Stimulated activated CD8-positive, alpha-beta memory T cell treated with anti-CD3 and anti-CD28 coated beads, Interleukin-15, amount 100 ng/mL, for 24 hours (primary cell): ENCODE measurements at regions not wholly inside any gene's neighbourhood (a gene's known extent, or its start where the extent isn't known, plus 50 kb on each side); places are given as distances from the start of the nearest gene placed in this dataset.

Experiments
- DNase-seq: peaks from one replicate; pipeline ENCODE4 v3.0.0-alpha.2; 2020; ENCODE audit warnings: low read depth

DNA sequence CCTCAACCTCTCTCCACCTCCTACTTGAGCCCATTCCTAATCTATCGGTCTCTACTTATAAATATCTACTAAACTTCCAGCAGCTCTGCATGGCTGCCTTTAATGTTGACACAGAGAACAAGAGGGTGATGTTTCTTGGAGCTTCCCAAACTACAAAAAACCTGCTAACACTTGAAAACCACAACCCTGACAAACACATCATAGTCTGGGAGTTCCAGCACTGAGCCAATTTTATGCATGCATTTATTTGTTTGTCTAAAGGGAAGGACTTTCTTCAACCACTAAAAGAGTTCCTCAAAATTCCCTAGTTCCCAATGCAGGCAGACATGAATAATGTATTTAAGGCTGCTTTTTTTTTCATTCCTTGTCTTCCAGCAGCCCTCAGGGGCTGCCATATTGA lies 331.8 kb upstream of the XYLT1 start:
- no peak for DNase-seq

DNA sequence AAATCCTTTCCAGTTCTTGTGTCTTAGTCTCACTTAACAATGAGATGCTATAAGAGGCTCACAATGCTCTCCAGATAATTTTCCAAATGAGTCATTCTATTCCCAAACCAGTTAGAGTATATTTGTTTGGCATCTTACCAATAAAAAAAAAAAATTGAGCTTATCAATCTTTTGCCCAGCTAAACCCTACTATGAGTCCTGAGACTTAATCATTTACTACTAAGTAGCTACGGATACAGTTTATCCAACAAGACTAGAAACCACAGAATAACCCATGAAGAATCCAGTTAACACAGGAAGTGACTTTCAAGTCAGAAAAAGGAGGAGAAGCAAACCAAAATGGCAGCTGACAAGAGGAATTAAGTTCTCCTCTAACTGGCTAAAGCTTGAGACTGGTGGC lies 330.3 kb upstream of the XYLT1 start:
- DNase-seq, result no peak

DNA sequence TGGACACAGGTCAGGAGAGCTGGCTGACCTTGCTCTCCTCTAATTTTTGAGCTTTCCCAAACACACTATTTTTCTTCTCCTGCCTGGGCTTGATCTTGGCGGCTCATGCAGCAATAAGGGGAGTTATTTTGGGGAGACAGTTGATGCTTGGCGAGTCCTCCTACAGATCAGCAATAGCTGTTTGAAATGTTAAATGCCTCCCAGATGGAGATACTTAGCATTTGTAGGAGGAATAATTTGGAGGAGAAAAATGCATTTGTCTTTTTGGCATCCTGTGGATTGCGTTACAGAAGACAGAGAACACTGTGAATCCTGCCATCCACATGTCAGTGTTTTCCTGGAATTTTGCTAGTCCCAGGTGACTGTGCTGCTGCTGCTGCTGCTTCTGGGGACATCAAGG lies 328.0 kb upstream of the XYLT1 start:
- DNase-seq, result no peak

DNA sequence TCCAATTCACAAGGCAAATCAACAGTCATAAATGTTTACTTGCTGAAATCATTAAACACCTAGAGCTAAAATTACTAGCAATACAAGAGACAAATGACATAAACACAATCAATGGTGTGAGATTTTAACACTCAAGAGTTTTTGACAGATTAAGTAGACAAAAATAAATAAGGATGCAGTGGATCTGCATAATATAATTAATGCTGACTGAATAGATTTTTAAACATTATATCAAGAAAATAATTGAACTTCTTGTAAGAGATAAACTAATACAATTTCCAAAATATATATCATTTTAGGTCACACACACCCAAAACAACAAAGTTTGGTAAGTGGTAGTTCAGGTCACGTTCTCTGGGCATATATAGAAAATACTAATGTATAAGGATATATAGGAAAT lies 322.6 kb upstream of the XYLT1 start:
- DNase-seq, result no peak

DNA sequence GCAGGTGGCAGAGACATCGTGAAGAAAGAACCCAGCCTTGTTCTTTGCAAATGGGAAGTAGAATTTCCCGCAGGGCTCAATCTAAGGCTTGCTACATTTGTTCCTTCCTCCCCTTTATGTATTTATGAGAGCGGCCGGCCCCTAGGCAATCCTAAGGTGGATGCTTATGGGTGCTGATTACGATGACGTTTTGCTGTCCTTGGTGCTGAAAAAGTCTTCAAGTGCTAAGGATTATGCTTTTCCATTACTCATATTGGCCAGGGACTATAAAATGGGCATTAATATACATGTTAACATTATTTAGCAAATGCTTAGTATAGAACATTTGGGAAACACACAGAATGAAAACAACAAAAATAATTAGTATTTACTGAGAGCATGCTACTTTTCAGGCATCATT lies 313.3 kb upstream of the XYLT1 start:
- DNase-seq, result no peak

DNA sequence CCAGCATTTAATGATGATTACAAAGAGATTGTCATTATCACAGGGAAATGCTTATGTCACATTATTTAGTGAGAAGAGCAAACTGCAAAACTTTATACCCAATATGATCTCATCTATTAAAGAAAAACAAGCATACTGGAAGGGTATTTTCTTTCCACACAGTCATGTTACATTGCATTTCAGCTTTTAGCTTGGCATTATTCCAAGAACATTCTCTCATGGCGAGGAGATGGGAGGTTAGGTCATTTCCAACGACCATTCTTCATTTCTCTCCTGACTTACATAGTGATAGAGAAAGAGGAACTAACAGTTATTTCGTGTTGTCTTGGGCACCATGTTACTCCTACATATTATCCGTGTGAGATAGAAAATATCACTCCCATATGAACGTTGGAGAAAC lies 309.4 kb upstream of the XYLT1 start:
- DNase-seq, result no peak

DNA sequence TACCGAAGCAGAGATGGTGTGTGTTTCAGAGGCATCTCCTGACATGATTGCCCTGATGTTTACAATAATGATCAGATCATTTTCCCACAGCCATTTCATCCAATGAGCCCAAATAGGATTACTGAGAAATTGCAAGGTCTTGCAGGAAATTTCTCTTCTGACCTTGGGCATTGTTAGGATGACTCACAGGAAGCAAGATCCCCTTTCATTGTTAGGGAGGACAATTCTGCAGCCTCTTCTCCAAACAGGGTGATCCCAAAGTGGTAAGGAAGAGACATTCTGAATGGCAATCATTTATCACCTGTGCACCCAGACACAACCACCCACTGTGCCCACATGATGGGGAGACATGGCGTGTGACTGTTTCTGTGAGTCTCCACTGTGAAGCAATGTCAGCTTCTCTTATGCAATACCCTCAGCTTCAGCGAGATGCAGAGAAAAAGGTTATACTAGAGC lies 306.7 kb upstream of the XYLT1 start:
- DNase-seq, result no peak

DNA sequence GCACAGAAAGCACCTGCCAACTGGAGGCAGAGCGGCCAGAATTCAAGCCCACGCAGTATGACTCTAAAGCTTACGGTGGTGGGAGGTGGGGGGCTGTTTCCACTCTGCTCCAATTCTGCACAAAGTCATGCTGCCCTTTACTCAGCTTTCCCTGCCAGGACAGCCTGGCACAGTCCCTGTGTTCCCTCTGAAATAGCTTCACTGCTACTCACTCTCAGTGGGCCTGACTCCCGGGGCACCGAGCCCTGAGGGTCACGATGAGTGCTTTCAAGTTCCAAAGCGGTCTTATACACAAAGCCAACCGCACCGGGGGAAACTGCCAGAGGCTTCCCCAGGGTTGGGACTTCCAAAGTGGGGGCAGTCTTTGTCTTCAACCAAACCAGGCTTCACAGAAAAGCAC lies 306.1 kb upstream of the XYLT1 start:
- no peak for DNase-seq

DNA sequence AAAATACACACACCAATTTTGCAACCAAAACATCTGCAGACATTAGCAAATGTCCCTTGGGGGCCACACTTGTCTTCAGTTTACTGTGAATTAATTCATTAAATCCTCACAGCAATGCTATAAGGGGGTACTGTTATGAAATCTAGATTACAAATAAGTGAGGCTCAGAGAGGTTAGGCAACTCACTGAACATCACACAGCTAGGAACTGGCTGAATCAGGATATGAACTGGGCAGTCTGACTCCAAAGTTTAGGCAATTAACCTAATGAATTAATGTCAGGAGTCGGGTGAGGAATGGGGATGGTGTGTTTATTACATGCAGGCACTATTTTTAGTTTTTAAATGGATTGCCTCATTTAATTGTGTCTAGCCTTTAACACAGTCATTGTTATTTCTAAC lies 305.7 kb upstream of the XYLT1 start:
- no peak for DNase-seq

DNA sequence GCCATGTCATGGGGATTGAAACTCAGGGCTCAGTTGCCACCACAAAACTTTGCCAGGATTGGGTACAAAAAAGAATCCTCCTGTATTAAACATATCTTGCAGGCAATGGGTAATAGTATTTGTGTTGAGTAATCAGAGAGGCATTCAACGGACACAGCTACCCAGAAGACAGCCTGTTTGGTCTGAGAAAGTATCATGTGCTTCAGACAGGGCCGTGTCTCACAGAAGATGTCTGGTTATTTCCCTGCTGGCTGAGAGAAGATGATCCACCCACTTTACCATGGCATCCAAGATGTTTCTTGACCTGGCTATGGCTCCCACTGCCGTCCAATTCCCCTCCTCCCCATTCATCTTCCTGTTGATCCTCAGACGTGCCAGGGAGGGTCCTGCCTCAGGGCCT lies 304.3 kb upstream of the XYLT1 start:
- no peak for DNase-seq

DNA sequence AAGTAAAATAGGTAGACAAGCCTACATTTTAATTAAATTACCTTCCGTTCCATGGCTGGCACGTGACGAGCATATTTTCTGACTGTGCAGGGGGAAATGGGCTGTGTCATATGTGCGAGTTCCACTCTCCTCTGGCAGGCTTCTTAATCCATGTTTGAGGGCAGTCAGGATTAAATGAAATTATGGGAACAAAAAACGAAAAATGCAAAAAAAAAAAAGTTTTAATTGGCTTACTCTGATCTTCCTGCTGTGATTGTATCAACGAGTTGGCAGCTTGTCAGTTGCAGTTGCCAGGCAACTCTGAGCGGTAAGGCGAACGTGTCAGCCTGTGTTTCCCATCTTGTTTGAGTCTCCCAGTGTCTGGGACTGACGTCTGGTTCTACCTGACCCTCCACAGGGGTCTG lies 302.9 kb upstream of the XYLT1 start:
- no peak for DNase-seq

DNA sequence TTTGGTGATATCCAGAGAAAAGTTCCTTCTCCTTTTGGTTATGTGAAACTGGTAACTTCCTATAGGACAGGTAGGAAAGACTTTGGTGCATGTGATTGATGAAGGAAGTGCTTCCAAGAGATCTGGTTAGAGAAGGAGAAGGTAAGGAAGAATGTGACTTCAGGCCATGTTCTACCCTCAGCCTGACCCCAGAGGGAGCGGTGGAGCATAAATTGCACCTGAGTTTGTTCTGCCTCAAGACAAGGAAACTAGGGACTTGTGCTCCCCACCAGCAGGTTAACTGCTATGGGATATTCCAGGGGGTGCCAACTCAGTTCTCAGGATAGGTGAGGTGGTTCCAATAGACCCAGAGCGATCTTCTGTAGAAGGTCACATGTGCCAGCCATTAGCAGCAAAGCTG lies 299.3 kb upstream of the XYLT1 start:
- DNase-seq, result no peak

DNA sequence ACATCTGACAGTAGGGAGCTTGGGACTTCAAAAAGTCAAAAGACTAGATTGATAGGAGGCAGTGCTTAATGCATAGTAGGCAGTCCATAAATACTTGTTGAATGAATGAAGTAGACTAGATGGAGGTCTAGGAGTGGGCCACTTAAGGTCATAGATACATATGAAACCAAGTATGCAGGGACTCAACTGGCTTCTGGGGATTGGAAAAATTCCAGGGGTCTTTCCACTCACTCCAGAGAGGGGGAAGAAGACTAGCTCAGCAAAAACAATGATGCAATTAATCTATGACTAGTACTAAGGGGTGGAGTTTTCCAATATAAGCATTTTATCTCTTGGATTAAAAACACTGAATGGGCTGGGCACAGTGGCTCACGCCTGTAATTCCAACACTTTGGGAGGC lies 298.3 kb upstream of the XYLT1 start:
- no peak for DNase-seq

DNA sequence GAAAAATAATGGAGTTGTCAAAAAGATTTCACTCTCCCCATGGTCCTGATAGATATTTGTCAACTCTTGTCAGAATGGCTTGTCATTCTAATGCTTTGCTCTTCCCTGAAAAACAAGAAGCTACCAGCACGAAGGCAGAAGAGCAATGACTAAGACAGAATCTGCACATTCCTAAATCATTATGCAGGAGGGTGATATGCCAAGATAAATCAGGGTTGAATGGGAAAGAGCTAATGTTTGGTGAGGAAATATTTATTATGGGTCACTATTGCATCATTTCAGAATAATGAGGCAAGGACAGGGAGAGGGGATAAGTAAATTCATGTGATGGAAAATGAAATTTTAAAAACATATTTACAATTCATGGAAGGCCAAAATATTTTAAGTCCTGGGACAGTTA lies 297.5 kb upstream of the XYLT1 start:
- DNase-seq, result no peak

DNA sequence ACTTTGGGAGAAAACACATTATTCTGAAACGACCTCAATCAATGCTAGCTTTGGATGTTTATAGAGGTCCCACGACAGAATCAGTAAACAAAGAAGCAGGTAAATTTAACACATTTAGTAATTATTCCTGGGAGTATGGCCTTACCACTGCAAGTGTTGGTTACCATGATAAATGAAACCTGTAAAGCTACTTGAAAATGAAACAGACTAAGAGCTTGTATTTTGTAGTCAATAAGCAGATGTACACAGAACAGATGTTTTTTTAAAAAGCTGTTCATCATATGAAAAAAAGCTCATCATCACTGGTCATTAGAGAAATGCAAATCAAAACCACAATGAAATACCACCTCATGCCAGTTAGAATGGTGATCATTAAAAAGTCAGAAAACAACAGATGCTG lies 295.3 kb upstream of the XYLT1 start:
- DNase-seq, result no peak

DNA sequence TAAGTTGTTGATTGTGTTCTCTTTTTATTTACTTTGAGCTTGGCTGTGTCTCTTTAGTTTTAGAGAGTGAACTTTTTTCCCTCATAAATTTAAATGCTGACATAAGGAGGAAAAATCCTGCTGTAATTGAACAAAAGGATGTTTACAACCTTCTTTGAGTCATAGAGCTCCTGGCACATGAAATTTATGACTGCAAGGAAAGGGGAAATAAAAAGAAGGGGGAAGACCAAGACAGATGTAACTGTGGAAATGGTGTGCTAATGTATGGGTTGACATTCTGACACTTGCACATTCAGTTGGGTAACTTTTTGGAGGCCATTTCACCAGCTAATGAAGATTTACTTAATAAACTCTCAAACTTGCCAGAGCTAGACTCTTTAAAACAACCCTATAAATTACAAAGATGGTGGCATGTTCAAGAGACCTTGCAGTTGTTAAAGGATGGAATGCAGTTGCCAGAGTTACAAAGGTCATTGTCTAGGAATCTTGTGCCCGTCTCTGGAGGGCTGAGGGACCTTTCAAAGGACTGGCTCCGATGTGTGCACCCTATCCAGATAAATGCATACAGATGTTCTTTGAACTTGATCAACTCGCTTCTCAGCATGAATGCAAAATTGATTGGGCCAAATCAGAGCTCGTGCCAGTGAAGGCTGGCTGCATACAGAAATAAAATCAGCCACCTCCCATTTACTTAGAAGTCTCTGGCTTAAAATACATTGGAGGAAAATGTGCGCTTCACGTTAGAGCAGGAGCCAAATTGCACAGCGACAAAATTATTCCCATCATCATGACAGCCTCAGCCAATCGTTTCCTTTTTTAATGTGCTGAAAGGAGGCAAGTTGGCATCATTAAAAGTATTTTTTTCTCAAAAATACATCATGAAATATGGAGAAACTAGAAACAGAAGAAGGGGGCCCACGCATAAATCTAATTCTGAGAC lies 289.0 kb upstream of the XYLT1 start:
- DNase-seq, result no peak

DNA sequence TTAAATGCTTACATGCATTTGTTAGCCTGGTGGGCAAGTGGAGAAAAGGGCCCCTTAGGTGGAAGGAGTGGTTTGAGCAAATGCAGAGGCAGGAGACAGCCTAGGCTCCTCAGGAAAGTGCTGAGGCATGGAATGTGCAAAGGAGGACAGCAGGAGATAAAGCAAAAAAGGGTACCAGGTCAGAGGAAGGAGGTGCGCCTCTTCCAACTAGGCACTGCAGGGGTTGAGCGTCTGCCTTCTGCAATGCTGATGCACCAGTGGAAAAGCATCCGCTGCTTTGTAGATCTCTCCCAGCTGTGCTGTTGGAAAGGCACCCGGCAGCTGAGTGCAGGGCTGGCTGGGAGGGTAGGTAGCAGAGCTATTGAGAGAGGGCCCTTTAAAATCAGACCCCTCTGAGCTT lies 287.0 kb upstream of the XYLT1 start:
- DNase-seq, result no peak

DNA sequence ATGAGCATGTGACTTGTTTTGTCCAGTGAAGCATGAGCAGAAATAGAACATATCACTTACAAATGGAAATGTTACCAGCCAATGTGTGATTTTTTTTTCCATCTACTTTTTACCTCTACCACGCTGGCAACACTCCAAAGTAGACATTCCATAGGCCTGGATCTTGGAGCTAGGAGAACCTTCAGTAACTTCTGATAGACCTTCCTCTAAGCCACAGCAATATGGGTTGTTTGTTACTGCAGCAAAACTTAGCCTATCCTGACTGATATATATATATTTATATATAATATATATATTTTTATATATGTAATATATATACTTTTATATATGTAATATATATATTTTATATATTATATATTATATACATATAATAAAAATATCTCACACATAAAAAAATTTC lies 284.4 kb upstream of the XYLT1 start:
- DNase-seq, result no peak

DNA sequence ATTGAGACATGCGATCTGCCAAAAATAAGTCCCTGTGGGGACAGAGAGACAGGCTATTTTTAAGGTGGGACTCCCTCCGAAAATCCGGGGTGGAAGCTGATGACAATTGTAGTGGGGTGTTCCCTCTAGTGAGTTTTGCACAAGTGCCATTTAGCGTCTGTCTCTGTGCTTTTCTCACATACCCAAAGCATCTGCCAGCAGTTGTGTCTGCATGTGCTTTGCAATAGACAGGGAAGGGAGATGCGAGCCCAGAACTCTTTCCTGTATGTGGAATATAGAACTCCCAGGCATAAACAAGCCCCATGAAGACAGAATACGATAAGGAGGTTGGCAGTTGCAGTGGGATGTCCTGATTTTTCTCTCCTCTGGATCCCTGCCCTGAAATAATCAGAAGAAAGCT lies 282.7 kb upstream of the XYLT1 start:
- no peak for DNase-seq

DNA sequence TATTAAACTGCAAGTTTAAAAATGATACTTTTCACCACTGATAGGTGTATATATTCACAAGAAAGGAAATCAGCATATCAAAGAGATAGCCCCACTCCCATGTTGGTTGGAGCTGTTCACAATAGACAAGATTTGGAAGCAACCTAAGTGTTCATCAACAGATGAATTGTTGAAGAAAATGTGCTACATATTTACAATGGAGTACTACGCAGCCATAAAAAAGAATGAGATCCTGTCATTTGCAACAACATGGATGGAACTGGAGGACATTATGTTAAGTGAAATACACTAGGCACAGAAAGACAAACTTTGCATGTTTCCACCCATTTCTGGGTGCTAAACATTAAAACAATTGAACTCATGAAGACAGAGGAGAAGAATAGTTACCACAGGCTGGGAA lies 278.9 kb upstream of the XYLT1 start:
- DNase-seq, result no peak

DNA sequence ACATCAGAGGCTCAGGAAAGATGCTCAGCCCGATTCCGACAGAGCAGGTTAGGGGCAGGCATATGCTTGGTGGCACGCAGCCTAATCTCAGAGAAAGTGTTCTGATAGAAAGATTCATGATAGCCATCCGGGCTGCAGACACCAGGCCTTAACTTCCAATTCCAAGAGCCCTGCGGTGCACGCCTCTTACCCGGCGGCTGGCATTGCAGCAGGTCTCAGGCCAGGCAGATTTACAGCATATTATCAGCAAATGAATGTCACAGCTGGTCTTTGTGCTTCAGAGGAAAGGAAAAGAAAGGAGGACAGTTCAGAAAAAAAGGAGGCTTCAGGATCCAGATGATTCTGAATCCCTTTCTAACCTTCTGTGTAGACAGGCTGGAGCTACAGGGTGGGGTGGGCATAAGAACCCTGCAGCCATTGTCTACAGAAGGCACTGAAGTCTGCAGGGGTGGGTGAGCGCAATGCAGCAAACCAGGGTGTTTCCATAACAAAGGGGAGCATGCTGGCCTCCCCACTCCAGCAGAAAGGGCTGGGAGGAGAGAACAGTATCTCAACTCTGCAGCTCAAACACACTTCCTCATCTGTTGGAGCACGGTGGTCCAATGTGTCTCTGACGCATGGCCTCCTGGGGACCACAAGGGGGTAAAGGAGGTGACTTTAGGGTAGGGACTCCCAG lies 277.4 kb upstream of the XYLT1 start:
- DNase-seq, result no peak

DNA sequence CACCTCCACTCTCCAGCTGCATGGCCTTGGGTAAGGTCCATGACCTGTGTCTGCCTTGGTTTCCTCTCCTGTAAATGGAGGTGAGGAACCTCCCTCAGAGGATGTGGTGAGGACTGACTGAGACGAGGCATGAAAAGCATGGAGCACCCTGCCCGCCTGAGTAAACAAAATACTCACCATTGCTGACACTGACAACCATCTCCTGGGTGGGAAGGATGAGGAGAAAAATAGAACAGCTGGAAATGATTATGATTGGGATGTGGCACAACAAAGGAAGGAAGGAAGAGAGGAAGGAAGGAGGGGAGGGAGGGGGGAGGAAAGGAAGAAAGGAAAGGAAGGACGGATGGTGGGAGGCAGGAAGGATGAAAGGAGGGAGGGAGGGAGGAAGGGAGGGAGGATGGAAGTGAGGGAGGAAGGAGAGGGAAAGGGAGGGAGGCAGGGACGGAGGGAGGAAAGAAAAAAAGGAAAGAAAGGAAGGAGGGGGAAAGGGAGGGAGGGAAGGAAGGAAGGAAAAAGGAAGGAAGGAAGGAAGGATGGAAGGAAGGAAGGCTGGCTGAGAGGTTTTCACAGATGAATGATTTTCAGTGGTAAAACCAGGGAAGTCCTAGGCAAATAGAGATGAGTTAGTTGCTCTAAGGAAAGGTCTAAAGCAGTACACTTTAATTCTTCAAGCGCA lies 276.5 kb upstream of the XYLT1 start:
- no peak for DNase-seq

DNA sequence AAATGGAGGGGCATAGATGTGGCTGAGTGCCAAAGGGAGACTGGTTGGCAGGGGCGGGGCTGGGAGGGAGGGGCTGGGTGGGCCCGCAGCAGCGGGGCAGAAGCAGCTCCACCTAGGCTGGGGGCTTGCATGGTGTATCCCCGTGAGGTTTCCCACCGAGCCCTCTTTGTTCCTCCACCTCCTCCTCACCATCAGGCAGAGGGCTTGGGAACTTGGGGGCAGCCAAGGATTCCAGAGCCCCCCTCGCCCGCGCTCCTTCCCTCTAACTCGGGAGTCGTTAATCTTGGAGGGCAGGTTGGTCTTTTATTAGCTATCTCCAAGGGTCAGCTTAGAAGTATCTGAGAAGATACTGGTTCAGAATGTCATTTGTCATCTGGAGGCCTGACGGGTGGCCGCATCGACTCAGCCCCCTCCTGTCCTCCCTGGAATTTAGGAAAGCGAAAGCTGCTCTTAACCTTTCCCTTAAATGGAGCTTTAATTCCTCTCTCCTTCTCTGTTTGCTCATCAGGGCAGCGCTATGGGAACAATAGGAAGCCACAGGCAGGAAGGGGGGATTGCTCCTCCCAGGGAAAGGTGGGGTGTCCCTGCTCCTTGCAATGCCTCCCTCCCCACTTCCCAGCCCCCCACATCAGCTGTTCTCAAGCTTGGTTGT lies 274.3 kb upstream of the XYLT1 start:
- no peak for DNase-seq
